ENCODE measurements at regions not wholly inside any gene's neighbourhood (a gene's known extent, or its start where the extent isn't known, plus 50 kb on each side); places are given as distances from the start of the nearest gene placed in this dataset.

GRCh38 chr5:124806373-124807077, 60.1 kb upstream of the ZNF608 start:
- no peak for TF ChIP-seq CTCF (IDR thresholded peaks at IDR 0.05; ENCODE audit: insufficient read depth, low read length, missing control alignments)
- ChIA-PET CTCF (interaction anchor here (0.7 kb wide), 1 partner anchor 802 kb away, joined by 3 read pairs; no protein-coding TSS in a partner anchor), POLR2A (no interaction called here)
- DNase-seq (ENCODE audit: low read depth, low spot score): peak; percentile 24
- H3K4me3 ChIP-seq (ENCODE audit: low read depth, low read length): no peak overlapping the region

GRCh38 chr5:124808842-124809268, 62.4 kb upstream of the ZNF608 start:
- TF ChIP-seq CTCF (IDR thresholded peaks at IDR 0.05; ENCODE audit: insufficient read depth, low read length, missing control alignments): no peak
- DNase-seq (ENCODE audit: low read depth, low spot score): no peak
- CTCF ChIA-PET: no interaction called here
- POLR2A ChIA-PET: no interaction called here
- no peak overlapping the region for H3K4me3 ChIP-seq (ENCODE audit: low read depth, low read length)

- no peak for DNase-seq (ENCODE audit: low read depth, low spot score)
- POLR2A ChIA-PET: no interaction called here
- TF ChIP-seq CTCF (IDR thresholded peaks at IDR 0.05; ENCODE audit: insufficient read depth, low read length, missing control alignments): no peak
- H3K4me3 ChIP-seq (ENCODE audit: low read depth, low read length): no peak overlapping the region
- CTCF ChIA-PET: no interaction called here
These were observed 64.1 kb upstream of the ZNF608 start for GRCh38 chr5:124810396-124811006.

GRCh38 chr5:124812771-124813358, 66.4 kb upstream of the ZNF608 start:
- TF ChIP-seq CTCF (IDR thresholded peaks at IDR 0.05; ENCODE audit: insufficient read depth, low read length, missing control alignments): no peak
- CTCF ChIA-PET: no interaction called here
- no peak overlapping the region for H3K4me3 ChIP-seq (ENCODE audit: low read depth, low read length)
- POLR2A ChIA-PET: no interaction called here
- no peak for DNase-seq (ENCODE audit: low read depth, low spot score)

- no peak for DNase-seq (ENCODE audit: low read depth, low spot score)
- ChIA-PET POLR2A (no interaction called here), CTCF (interaction anchor here (0.8 kb wide), 1 partner anchor 10 kb away, joined by 3 read pairs; no protein-coding TSS in a partner anchor)
- no peak overlapping the region for H3K4me3 ChIP-seq (ENCODE audit: low read depth, low read length)
- no peak for TF ChIP-seq CTCF (IDR thresholded peaks at IDR 0.05; ENCODE audit: insufficient read depth, low read length, missing control alignments)
These were observed 69.9 kb upstream of the ZNF608 start for GRCh38 chr5:124816381-124816780.

- TF ChIP-seq CTCF (IDR thresholded peaks at IDR 0.05; ENCODE audit: insufficient read depth, low read length, missing control alignments): no peak
- no peak overlapping the region for H3K4me3 ChIP-seq (ENCODE audit: low read depth, low read length)
- ChIA-PET CTCF (no interaction called here), POLR2A (no interaction called here)
- DNase-seq (ENCODE audit: low read depth, low spot score): no peak
These were observed 72.8 kb upstream of the ZNF608 start for GRCh38 chr5:124819201-124819600.
